KG1 (cell line): ENCODE measurements at regions not wholly inside any gene's neighbourhood (a gene's known extent, or its start where the extent isn't known, plus 50 kb on each side); places are given as distances from the start of the nearest gene placed in this dataset.

ENCODE experiments used
- DNase-seq: peaks from one replicate; lab custom pipeline; 2025; lab: John Stamatoyannopoulos, UW

DNA sequence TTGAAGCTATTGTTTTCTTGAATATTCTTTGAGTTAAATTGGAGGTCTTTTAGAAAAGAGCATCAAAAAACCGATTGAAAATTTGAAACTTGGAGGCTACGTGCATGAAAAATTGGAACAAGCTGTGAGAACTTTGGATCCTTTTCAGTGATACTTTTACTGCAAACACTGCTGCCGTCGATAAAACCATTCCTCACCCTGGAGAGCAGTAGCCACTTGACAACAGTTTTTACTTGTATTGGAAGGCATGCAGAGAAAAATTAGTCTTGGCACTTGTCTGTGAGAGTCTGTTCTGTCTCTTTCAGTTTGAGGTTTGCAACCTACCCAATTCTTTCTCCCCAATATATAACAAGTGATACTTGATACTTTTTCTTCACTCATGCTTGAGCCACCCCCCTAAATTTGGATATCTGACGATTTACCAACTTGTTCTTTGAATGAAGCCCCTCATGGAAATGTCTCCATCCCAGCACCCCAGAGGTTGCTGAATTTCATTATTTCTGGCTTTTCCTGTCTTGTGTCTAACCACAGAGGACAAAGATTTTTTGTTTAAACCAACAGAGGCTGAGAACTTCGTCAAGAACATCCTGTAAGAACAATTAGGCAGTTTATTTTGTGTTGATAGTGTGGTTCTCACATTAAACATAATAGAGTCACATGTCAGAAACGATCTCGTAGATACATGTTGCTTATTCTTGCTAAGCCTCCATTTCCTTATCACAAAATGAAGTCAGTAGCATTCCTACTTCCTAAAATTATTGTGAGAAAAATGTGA is 307.3 kb upstream of the PLSCR5 start:
- no peak for DNase-seq

DNA sequence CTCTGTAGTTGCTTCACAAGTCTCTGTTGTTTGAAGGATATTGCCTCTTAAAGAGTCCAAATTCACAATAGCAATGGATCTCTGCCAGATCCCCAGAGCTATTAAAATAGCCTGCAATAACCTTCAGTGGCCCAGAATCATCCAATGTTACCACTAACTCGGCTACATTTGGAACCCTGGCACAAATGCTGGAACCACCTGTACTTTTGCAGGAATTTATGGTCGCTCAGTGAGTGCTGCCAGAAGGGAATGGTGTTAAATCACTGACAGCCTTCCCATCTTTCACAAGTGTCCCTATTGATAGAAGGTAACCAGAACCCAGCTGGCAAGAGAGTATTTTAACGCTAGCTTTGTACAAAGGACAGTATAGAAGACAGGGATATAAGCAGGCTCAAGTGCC is 298.8 kb upstream of the PLSCR5 start:
- DNase-seq, result no peak

DNA sequence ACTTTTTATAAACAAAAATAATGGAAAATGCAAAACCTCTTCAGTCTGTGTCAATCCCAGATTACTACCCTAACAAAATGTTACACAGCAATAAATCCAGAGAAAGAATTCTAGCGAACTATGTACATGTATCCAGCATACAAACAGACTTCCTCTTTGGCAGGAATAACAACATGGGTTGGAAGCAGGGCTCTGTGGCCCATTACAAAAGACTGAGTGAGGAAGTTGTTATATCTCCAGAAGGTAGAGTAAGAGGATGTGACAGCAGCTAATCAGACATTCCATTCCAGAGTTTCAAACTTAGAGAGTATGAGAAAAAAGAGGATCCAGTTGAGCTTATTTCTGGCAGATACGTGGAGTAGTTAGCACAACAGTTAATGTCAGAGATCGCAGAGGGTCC is 294.0 kb upstream of the PLSCR5 start:
- no peak for DNase-seq

DNA sequence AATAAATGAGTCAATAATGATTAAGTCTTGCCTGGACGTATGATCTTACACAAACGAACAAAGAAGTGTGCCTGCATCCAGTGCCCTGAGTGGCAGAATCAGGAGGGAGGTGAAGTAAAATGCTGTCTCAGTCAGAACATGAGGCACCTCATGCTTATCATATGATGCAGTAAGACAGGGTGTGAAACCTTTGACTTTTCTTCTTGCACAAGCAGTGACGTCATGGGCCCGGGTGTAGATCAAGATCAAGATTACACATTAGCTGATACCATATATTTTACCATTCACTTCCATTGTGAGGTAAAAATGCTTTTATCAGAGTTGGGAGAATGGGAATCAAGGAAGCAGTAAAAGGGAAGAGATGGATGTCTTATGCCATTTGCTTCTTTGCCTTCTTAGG is 291.6 kb upstream of the PLSCR5 start:
- DNase-seq, result no peak

DNA sequence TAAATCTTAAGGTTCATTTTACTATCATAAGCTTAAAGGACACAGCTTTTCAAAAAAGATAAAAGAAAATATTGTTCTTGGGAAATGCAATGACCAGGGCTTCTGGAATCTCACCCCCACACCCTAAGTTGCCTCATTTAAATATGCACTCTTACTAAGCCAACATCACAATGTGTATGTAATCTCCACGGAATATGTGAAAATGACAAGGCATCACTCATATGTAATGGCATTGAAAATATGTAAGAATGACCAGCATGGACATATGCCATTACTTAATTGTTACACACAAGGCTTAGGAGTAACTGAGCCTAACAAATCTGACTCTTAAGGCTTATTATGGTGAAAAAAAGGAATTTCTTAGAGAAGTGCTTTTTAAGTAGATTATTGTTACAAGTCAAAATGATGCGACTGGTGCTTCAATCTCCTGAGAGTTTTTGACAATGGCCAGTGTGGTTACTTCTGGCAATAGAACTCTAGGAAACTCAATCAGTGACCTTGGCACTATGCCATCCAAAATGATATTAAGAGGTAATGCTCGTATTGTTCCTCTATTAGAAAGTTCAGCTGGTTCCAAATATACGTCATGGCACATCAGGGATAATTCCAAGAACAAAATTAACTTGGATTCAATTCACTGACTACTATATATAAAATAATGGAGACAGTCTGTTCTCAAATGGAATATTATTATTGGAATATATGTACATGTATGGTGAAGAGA is 290.0 kb upstream of the PLSCR5 start:
- no peak for DNase-seq

DNA sequence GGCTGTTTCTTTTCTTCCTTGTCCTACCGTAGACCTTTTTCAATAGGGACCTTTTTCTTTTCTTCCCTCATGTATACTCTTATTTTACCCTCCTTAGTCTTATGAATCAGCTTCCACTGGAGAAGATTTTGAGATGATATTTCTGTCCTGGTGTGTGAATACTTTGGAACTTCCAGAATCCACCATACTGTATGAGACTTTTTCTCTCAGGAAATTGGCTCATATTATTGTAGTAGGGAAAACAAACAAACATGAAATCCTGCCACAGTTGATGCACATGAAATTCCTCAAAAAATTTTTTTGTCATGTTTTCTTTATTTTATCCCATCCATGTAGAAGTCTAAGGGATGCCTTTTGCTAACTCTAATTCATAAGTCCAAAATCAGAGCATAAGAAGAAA is 289.3 kb upstream of the PLSCR5 start:
- DNase-seq, result no peak

DNA sequence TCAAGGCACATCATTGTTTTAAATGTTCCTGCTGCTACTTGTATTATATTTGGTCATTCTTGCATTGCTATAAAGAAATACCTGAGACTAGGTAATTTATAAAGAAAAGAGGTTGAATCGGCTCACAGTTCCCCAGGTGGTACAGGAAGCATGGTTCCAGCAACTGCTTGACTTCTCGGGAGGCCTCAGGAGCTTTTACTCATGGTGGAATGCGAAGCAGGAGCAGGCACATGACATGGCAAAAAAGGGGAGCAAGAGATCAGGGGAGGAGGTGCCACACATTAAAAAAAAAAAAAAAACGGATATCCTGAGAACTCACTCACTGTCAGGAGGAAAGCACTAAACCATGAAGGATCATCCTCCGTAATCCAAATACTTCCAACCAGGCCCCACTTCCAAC is 286.9 kb upstream of the PLSCR5 start:
- DNase-seq, result no peak

DNA sequence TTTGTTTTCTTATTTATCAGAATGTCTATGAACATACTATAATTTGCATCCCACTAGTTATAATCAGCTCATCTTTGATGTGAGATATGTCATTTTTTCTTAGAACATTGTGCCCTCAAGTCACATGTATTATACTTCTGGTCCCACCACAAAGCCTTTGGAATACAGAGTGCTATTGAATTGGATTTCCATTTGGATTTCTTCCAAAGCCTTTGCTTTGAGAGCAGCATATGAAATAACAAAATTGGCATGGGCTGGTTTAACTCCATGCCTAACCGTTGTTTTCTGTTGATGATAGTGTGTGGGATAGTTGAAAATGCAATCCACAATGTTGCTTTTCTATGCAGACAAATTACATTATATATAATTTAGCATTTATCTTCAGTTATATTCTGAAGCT is 284.5 kb upstream of the PLSCR5 start:
- no peak for DNase-seq

DNA sequence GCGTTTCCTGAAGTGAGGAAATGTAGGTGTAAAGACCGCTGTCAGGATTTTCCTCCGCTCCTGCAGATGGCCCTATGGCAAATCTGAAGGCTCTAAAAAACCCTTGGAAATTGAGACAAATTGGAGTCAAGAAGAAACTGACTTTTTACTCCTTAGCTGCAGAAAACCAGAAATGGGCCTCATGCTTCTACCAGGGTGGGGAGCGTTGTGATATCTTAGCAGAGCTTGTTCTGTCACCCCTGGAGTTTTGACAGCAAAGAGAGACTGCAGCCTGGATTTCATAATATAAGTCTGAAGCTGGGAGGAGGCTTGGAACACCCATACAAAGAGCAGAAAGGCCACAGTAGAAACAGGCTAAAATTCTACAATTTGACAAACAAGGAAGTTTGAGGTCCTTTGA is 283.0 kb upstream of the PLSCR5 start:
- DNase-seq, result no peak

DNA sequence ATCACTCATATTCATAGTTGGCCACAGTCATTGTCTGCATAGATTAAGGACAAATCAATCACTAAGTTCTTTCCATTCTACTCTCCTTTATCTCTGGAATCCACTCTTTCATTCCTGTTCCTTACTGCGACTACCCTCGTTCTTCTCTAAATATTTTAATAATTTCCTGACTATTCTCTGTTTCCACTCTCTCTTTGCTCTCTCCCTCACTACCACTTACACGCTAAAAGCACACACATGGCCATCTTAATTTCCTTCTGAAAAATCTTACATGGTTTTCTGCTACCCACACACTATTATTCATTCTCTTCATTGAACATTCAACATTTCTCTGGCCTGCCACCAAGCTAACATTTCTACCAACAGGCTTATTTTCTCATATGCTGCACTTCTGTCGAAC is 279.6 kb upstream of the PLSCR5 start:
- DNase-seq, result no peak

DNA sequence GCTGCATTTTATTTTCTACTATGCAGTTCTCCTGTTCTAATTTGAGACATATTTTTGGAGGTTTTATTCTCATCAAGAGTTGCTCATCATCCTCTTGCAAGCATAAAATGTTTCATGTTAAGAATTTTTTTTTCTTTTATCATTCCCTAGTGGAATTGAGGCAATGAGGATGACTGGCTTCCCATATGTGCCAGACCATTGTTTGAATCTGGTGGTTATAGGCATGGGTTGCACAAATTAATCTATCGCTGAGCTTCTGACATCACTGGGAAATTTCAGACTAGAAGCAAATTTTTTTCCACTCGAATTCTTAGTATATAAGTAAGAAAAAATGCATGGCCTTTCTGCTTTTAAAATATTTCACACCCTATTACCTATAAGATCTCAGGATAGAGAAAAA is 279.1 kb upstream of the PLSCR5 start:
- DNase-seq, result no peak

DNA sequence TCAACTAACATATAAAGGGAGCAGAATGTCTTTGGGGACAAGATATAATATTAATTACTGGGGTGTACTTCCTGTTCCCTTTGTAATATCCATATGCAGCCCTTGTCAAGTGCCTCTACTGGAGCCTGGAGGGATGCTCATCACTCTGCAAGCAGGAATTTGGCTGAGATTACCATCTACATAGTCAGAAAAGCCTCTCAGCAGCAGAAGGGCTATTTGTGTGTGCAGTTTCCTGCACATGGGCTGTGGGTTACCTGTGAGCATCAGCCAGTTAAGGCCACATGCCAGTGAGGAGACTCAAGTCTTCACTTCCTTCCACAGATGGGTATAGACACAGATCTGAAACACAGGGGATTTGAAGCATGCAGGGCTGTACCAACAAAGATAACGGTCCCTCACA is 278.1 kb upstream of the PLSCR5 start:
- no peak for DNase-seq

DNA sequence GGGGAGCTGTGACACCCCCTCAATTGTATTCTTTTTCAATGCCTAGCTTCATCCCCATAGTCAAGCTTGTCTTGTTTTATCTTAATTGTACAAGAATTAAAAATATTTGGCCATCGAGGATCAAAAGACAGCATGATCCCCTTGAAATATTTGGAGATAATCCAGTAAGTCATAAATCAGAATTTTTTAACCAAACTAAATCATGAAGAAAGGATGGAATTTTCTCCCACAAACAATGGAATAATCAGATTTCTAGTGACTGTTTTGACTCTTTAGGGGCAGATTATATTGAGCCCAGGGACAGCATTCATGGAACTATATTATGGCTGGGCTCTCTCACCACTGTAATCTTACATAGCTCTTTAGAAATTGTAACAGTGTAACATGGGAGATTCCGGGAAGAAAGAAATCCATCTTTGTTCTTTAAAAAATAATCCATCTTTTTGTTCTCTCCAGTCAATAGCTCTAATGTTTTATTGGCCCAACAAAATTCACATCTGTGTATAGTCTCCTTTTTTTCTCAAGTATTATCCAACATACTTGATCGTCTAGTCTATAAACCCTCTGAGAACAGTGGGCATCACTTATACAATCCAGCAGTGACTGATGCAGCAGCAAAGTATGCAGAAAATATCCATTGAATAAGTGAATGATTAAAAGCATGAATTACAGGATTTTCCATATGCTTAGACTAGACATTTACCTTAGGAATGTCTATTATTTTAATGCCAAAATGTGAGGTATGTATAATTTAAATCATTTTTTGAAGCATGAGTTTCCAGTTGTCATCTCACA is 277.0 kb upstream of the PLSCR5 start:
- no peak for DNase-seq

DNA sequence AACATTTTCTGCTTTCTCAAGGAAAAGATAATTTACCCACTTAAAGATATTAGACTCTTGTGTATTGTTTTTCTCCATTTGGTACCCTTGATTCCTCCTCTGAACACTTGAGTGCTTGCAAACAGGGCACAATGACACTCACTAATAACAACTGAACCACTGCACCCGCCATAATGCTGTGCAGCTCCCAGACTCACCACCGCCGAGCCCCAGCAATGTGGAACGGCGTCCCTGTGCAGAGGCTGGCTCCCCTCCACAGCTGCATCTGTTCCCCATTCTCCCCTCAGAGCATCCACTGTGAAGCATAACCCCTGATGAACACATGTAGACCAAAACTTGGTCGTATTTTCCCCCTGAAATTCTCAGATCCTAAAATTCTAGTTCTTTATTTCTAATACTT is 276.2 kb upstream of the PLSCR5 start:
- no peak for DNase-seq

DNA sequence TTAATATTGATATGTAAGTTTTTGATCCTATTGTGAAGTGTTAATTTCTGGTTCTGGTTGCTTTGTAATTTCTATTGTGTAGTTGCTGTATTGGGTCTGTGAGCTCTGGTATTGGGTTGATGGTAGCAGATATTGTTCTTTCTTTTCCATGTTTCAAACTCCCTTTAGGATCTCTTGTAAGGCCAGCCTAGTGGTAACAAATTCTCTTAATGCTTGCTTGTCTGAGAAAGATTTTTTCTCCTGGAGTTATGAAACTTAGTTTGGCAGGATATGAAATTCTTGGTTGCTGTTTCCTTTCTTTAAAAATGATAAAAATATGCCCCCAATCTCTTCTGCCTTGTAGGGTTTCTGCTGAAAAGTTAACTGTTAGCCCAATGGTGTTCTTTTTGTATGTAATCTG is 268.6 kb upstream of the PLSCR5 start:
- no peak for DNase-seq

DNA sequence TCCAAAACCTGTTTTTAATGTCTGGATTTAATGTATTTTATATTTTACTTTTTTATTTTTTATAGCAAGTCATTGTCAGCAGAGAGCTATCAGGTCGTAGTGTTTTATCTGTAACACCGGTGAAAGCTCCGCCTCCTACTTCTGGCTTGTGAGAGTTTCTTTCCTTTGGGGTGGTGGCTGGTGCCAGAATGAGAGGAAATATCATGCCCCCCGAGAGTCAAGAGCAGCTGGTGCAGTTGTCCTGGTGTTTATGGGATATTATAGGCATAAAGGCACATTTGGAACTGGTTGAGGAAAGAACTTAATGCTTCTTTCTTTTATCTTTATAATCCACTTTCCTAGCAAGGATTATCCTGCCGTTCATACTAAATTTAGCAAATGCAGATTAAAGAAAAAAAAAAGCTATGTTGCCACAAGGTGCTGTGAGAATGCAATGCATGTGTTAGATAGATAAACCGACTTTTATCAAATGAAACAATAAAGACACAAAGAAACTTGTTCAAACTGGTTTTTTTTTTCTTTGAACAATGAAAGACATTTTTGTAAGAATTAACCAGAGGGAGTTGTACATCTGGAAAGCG is 260.1 kb upstream of the PLSCR5 start:
- DNase-seq, result no peak

DNA sequence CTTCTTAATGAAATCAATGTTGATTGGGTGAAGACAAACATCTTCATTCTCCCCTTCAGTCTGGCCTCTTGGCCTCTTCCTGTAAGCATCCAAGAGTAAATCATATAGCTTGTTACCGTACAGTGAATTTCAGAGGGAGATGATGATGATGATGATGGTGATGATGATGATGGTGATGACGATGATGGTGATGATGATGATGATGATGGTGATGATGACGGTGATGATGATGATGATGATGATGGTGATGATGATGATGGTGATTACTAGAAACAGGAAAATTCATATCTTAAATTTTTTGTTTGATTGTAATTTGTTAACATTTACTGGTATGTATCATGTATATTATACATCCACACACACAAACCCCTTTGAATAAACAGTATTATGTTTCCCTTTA is 256.1 kb upstream of the PLSCR5 start:
- no peak for DNase-seq

DNA sequence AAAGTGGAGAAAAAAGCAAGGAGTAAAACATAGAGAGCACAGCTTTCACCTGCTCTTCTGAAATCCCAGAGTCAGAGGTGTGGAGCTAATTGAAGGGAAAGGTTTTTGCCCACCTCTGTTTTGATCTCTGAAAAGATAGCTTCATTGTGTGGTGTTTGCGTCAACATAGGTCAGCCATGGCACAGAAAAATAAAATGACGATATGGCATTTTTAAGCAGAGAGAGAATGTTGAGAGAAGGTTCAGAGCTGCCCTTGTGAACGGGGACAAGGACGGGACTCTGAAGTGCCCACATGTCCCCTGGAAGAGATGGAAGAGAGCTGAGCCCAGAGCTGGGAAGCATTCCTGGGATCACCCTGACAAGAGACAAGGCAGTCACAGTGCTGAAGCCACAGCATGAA is 249.4 kb upstream of the PLSCR5 start:
- DNase-seq, result no peak

DNA sequence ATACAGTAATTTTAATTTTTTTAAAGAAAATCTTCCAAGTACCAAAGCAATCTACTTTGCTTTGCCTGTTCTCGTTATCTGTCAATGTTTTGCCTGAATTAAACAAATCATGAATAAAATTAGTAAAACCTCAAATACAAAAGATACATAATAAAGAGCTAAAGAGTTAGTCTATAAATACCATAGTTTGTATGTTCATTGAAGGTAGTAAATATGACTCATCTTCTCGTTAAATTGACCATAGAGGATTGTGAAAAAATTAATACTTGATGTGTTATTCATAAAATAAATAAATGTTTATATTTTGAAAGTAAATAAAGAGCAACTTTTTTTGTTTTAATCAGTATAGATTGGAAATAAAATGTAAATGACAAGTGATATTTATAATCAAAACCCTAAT is 246.5 kb upstream of the PLSCR5 start:
- DNase-seq, result no peak

DNA sequence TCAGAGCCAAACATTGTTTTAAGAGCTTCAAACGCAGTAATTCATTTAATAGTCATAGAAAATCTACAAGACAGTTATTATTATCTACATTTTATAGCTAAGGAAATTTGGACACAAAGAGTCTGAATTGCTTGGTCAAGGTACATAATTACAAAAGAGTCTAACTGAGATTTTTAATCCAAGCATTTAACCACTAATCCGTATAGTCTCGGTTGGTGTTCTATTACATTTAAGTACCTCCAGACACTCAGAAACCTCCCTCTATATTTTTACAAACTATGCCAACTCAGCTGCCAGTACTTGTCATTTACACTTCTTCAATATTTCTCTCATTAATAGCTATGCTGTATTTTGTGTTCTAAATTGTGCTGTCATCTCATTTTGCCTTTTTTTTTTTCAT is 240.2 kb upstream of the PLSCR5 start:
- DNase-seq, result no peak

DNA sequence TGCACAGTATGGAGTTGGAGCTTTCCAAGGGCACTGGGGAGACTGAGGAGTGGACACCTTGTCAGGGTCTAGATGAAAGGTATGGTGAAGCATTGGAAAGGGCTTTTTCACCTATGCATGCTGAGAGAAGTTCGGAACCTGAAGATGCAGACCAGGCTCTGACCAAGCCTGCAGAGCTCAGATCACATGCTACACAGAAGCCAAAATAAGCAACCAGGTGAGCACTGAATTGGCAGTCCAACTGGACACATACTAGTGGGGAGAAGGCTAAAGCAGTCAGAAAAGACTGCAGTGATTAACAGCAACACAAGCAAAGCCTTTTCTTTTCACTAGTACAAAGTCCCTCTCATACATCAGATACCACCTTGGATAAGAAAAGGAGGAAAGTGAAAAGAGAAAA is 238.3 kb upstream of the PLSCR5 start:
- no peak for DNase-seq

DNA sequence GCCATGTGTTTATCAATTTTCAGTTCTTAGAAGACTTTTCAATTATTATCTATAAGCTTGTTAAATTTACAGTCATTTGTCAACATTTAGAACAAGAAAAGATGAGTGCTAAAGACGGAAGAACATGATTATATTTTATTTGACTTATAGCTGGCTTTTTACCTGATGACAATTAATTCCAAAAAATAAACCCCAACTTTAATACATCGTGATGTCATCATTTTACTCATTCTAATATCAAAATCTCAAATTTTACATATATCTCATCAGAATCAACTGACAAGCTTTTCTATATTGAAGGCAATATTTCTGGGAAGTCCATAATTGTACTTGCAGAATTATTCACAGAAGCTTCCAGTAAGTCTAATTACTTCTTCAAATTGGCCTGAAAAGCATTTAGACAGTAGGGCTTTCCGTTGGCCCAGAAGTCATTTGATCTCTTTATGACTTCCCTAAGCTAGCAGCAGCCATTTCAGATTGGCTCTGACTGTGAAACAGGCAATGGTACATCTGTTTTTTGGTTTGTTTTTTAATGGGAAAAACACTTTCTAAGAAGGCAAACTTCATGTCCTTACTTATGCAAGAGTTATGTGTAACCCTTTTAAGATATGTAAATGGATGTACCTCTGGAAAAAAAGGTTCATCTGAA is 234.7 kb upstream of the PLSCR5 start:
- DNase-seq, result no peak
